SK-N-SH treated with all-trans-retinoic acid at 6 μM for 48 hours (cell line): ENCODE measurements at regions not wholly inside any gene's neighbourhood (a gene's known extent, or its start where the extent isn't known, plus 50 kb on each side); places are given as distances from the start of the nearest gene placed in this dataset.

Source experiments
- ARNTL ChIP-seq: fragments of 450-650 bp; formaldehyde crosslinking; IDR thresholded peaks from 2 replicates; pipeline ENCODE4 v1.5.0; 2020; ENCODE audit warnings: low read depth, mild to moderate bottlenecking, moderate library complexity, borderline replicate concordance
- CREB5 ChIP-seq: fragments of 250-450 bp; sonication (Bioruptor Pico); IDR thresholded peaks from 2 replicates; pipeline ENCODE4 v1.5.1; 2020; ENCODE audit warnings: low read depth, mild to moderate bottlenecking, moderate library complexity
- CSRNP3 ChIP-seq: fragments of 250-450 bp; sonication (Bioruptor Pico); IDR thresholded peaks from 2 replicates; pipeline ENCODE4 v1.5.1; 2021; ENCODE audit warnings: mild to moderate bottlenecking, moderate library complexity
- GLIS3 ChIP-seq: fragments of 250-450 bp; sonication (Bioruptor Pico); IDR thresholded peaks from 2 replicates; pipeline ENCODE4 v1.5.0; 2020; ENCODE audit warnings: mild to moderate bottlenecking, moderate library complexity
- PATZ1 ChIP-seq: fragments of 250-450 bp; sonication (Bioruptor Pico); IDR thresholded peaks from 2 replicates; pipeline ENCODE4 v1.8.0; 2020; ENCODE audit warnings: mild to moderate bottlenecking, moderate library complexity, borderline replicate concordance
- PPARA ChIP-seq: fragments of 250-450 bp; sonication (Bioruptor Pico); IDR thresholded peaks from 2 replicates; pipeline ENCODE4 v1.5.0; 2020; ENCODE audit warnings: mild to moderate bottlenecking, borderline replicate concordance
- RARB ChIP-seq: fragments of 250-450 bp; sonication (Bioruptor Pico); IDR thresholded peaks from 2 replicates; pipeline ENCODE4 v1.8.0; 2021; ENCODE audit warnings: mild to moderate bottlenecking, moderate library complexity
- SNAI2 ChIP-seq: fragments of 250-450 bp; sonication (Bioruptor Pico); IDR thresholded peaks from 2 replicates; pipeline ENCODE4 v1.5.0; 2020; ENCODE audit warnings: mild to moderate bottlenecking, moderate library complexity
- TSHZ2 ChIP-seq: fragments of 250-450 bp; sonication (Bioruptor Pico); IDR thresholded peaks from 2 replicates; pipeline ENCODE4 v1.5.0; 2020; ENCODE audit warnings: mild to moderate bottlenecking, moderate library complexity
- ZFP30 ChIP-seq: fragments of 450-650 bp; formaldehyde crosslinking; IDR thresholded peaks from 2 replicates; pipeline ENCODE4 v1.5.0; 2022; ENCODE audit warnings: mild to moderate bottlenecking, moderate library complexity

- TF ChIP-seq ARNTL (CRISPR knock-in tag) (no peak), PATZ1 (no peak), SNAI2 (CRISPR knock-in tag) (no peak), RARB (no peak), CREB5 (CRISPR knock-in tag) (no peak), CSRNP3 (CRISPR knock-in tag) (no peak), PPARA (no peak), TSHZ2 (CRISPR knock-in tag) (no peak), ZFP30 (CRISPR knock-in tag) (no peak), GLIS3 (CRISPR knock-in tag) (no peak)
These were observed 281.7 kb upstream of the GJE1 start for GRCh38 chr6:141851063-141851462.
